ENCODE measurements at regions not wholly inside any gene's neighbourhood (a gene's known extent, or its start where the extent isn't known, plus 50 kb on each side); places are given as distances from the start of the nearest gene placed in this dataset.

GRCh38 chr10:9274206-9274755 lies 1219.8 kb downstream of the GATA3 start:
- H3K27me3 ChIP-seq (ENCODE audit: low read depth): no peaks in the 10 kb centered on the region
- intact Hi-C loops (cut with DNase I): no loop called here
- ATAC-seq: no peak

GRCh38 chr10:9275861-9276260 lies 1221.4 kb downstream of the GATA3 start:
- ATAC-seq (no peak), DNase-seq (no peak)
- H3K4me3 ChIP-seq: no peak overlapping the region
- H3K4me1 ChIP-seq: no peaks in the 10 kb centered on the region
- no peaks in the 10 kb centered on the region for H3K27me3 ChIP-seq (ENCODE audit: low read depth)
- no peaks in the 10 kb centered on the region for H3K36me3 ChIP-seq
- intact Hi-C loops (cut with DNase I): no loop called here
- no peaks in the 10 kb centered on the region for H3K9me3 ChIP-seq
- TF ChIP-seq, protein P1, sequence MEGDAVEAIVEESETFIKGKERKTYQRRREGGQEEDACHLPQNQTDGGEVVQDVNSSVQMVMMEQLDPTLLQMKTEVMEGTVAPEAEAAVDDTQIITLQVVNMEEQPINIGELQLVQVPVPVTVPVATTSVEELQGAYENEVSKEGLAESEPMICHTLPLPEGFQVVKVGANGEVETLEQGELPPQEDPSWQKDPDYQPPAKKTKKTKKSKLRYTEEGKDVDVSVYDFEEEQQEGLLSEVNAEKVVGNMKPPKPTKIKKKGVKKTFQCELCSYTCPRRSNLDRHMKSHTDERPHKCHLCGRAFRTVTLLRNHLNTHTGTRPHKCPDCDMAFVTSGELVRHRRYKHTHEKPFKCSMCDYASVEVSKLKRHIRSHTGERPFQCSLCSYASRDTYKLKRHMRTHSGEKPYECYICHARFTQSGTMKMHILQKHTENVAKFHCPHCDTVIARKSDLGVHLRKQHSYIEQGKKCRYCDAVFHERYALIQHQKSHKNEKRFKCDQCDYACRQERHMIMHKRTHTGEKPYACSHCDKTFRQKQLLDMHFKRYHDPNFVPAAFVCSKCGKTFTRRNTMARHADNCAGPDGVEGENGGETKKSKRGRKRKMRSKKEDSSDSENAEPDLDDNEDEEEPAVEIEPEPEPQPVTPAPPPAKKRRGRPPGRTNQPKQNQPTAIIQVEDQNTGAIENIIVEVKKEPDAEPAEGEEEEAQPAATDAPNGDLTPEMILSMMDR (IDR thresholded peaks at IDR 0.05): no peak
- H3K27ac ChIP-seq: no peak overlapping the region

More at GRCh38 chr10:9274206-9274755, 1219.8 kb downstream of the GATA3 start:
- Histone ChIP-seq H3K36me3 (no peaks in the 10 kb centered on the region), H3K4me3 (no peak overlapping the region), H3K27ac (no peak overlapping the region), H3K9me3 (no peaks in the 10 kb centered on the region), H3K4me1 (no peaks in the 10 kb centered on the region)
- TF ChIP-seq, protein P1 (IDR thresholded peaks at IDR 0.05): no peak
- DNase-seq: no peak

DNA sequence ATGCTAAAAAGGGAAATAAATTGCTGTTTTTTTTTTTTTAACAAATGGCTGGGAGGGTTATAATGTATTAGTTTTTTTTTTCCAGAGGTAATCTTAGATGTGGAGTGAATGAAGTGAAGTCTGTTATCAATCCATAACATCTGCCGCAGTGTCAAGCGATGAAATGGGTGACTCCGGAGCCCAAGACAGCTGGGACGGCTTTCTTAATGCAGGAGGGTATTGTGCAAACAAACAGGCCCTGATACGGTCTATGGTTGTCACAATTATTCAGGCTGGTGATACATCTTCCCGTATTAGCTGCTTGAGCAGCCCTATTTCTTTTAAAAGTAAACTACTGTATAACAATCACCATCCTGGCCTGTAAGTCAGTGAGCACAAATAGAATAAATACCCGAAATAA lies 1231.2 kb downstream of the GATA3 start:
- intact Hi-C loops (cut with DNase I): no loop called here
- Histone ChIP-seq H3K27ac (no peak overlapping the region), H3K36me3 (no peaks in the 10 kb centered on the region), H3K4me3 (no peak overlapping the region), H3K4me1 (no peaks in the 10 kb centered on the region), H3K27me3 (ENCODE audit: low read depth) (no peaks in the 10 kb centered on the region), H3K9me3 (no peaks in the 10 kb centered on the region)
- ATAC-seq: no peak
- TF ChIP-seq, protein P1 (IDR thresholded peaks at IDR 0.05): no peak
- DNase-seq: no peak

DNA sequence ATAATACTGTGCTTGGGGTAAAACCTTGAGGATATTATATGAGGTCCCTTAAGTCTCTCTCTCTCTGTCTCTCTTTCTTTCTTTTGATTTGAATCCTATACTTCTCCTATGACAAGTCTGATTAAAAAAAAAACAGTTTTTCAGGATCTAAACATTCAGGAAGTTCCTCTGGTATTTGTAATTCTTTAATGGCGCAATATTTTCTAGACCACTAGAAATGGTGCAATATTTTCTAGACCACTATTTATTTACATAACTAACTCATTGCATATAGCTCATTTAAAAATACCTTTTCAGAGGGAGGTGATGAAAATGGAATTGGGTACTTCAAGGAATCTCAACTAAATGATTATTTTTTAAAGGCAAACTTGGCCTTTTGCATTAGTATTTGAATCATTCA lies 1235.3 kb downstream of the GATA3 start:
- no peaks in the 10 kb centered on the region for H3K27me3 ChIP-seq (ENCODE audit: low read depth)
- no peak for ATAC-seq
- H3K9me3 ChIP-seq: no peaks in the 10 kb centered on the region
- TF ChIP-seq, protein P1 (IDR thresholded peaks at IDR 0.05): no peak
- intact Hi-C loops (cut with DNase I): no loop called here
- no peak overlapping the region for H3K4me3 ChIP-seq
- H3K27ac ChIP-seq: no peak overlapping the region
- no peak for DNase-seq
- no peaks in the 10 kb centered on the region for H3K36me3 ChIP-seq
- H3K4me1 ChIP-seq: no peaks in the 10 kb centered on the region

GRCh38 chr10:9291081-9291480 lies 1236.6 kb downstream of the GATA3 start:
- H3K9me3 ChIP-seq: no peaks in the 10 kb centered on the region
- no peaks in the 10 kb centered on the region for H3K36me3 ChIP-seq
- intact Hi-C loops (cut with DNase I): no loop called here
- DNase-seq: no peak
- H3K4me1 ChIP-seq: no peaks in the 10 kb centered on the region
- no peak overlapping the region for H3K27ac ChIP-seq
- H3K4me3 ChIP-seq: no peak overlapping the region
- ATAC-seq: no peak
- TF ChIP-seq, protein P1 (IDR thresholded peaks at IDR 0.05): no peak
- no peaks in the 10 kb centered on the region for H3K27me3 ChIP-seq (ENCODE audit: low read depth)
